NOMO-1 (cell line): ENCODE measurements at regions not wholly inside any gene's neighbourhood (a gene's known extent, or its start where the extent isn't known, plus 50 kb on each side); places are given as distances from the start of the nearest gene placed in this dataset.

ENCODE experiments used
- DNase-seq, 2 experiments: peaks; one replicate each; lab custom pipeline; 2025; ENCODE audit not compliant: unreplicated experiment in 2 of 2; lab: John Stamatoyannopoulos, UW

- no peak for DNase-seq
These were observed 65.5 kb downstream of the ANKRD60 start for GRCh38 chr20:58162986-58163385.

- DNase-seq: no peak
These were observed 67.3 kb downstream of the ANKRD60 start for GRCh38 chr20:58161192-58161591.

GRCh38 chr20:58160451-58161061 is 67.9 kb downstream of the ANKRD60 start:
- no peak for DNase-seq

- no peak for DNase-seq
These were observed 73.1 kb downstream of the ANKRD60 start for GRCh38 chr20:58155148-58155925.

- no peak for DNase-seq
These were observed 74.3 kb downstream of the ANKRD60 start for GRCh38 chr20:58154113-58154512.

GRCh38 chr20:58153121-58153520 is 75.3 kb downstream of the ANKRD60 start:
- no peak for DNase-seq

- no peak for DNase-seq
These were observed 77.7 kb downstream of the ANKRD60 start for GRCh38 chr20:58150772-58151171.

- DNase-seq: no peak
These were observed 78.9 kb downstream of the ANKRD60 start for GRCh38 chr20:58149437-58150091.

GRCh38 chr20:58148891-58149290 is 79.6 kb downstream of the ANKRD60 start:
- DNase-seq: no peak

GRCh38 chr20:58147628-58148370 is 80.7 kb downstream of the ANKRD60 start:
- DNase-seq: no peak

GRCh38 chr20:58146746-58147140 is 81.7 kb downstream of the ANKRD60 start:
- DNase-seq: no peak

- DNase-seq: no peak
These were observed 82.2 kb downstream of the ANKRD60 start for GRCh38 chr20:58146081-58146745.

- DNase-seq: no peak
These were observed 82.9 kb downstream of the ANKRD60 start for GRCh38 chr20:58145506-58146080.

- DNase-seq: no peak
These were observed 84.4 kb downstream of the ANKRD60 start for GRCh38 chr20:58144096-58144495.

- DNase-seq: no peak
These were observed 84.9 kb downstream of the ANKRD60 start for GRCh38 chr20:58143531-58143930.

GRCh38 chr20:58142843-58143185 is 85.6 kb downstream of the ANKRD60 start:
- no peak for DNase-seq

GRCh38 chr20:58141971-58142842 is 86.2 kb downstream of the ANKRD60 start:
- no peak for DNase-seq

- DNase-seq: no peak
These were observed 87.0 kb downstream of the ANKRD60 start for GRCh38 chr20:58141496-58141895.

GRCh38 chr20:58140787-58141425 is 87.5 kb downstream of the ANKRD60 start:
- no peak for DNase-seq
